ENCODE measurements at regions not wholly inside any gene's neighbourhood (a gene's known extent, or its start where the extent isn't known, plus 50 kb on each side); places are given as distances from the start of the nearest gene placed in this dataset.

- TF ChIP-seq TCF4 (CRISPR knock-in tag; IDR thresholded peaks at IDR 0.05; ENCODE audit: borderline replicate concordance) = no peak
- no peak for TF ChIP-seq ZFP30 (CRISPR knock-in tag; IDR thresholded peaks at IDR 0.05)
- no peak for TF ChIP-seq RARB (CRISPR knock-in tag; IDR thresholded peaks at IDR 0.05)
- no peak for TF ChIP-seq PPARA (CRISPR knock-in tag; IDR thresholded peaks at IDR 0.05; ENCODE audit: borderline replicate concordance)
- TF ChIP-seq TSHZ2 (CRISPR knock-in tag; IDR thresholded peaks at IDR 0.05) = no peak
- no peak for TF ChIP-seq ESRRG (CRISPR knock-in tag; IDR thresholded peaks at IDR 0.05)
- TF ChIP-seq ZFP3 (CRISPR knock-in tag; IDR thresholded peaks at IDR 0.05) = no peak
- TF ChIP-seq OSR1 (CRISPR knock-in tag; IDR thresholded peaks at IDR 0.05) = no peak
- TF ChIP-seq GLIS3 (CRISPR knock-in tag; IDR thresholded peaks at IDR 0.05) = no peak
- no peak for TF ChIP-seq PATZ1 (CRISPR knock-in tag; IDR thresholded peaks at IDR 0.05; ENCODE audit: borderline replicate concordance)
- no peak for TF ChIP-seq CSRNP3 (CRISPR knock-in tag; IDR thresholded peaks at IDR 0.05)
- no peak for TF ChIP-seq ZNF8 (CRISPR knock-in tag; IDR thresholded peaks at IDR 0.05)
- TF ChIP-seq BACH2 (CRISPR knock-in tag; IDR thresholded peaks at IDR 0.05; ENCODE audit: borderline replicate concordance) = no peak
- TF ChIP-seq ZNF565 (CRISPR knock-in tag; conservative IDR thresholded peaks at IDR 0.05; ENCODE audit: low read depth) = no peak
- TF ChIP-seq TOX (CRISPR knock-in tag; IDR thresholded peaks at IDR 0.05; ENCODE audit: borderline replicate concordance) = no peak
- no peak for TF ChIP-seq SNAI2 (CRISPR knock-in tag; IDR thresholded peaks at IDR 0.05)
- TF ChIP-seq ZNF70 (CRISPR knock-in tag; IDR thresholded peaks at IDR 0.05) = no peak
- no peak for ATAC-seq
These were observed 280.4 kb downstream of the PBX3 start for GRCh38 chr9:126027566-126027965.

GRCh38 chr9:126028746-126029145, 281.6 kb downstream of the PBX3 start:
- TF ChIP-seq TCF4 (CRISPR knock-in tag; IDR thresholded peaks at IDR 0.05; ENCODE audit: borderline replicate concordance) (no peak), POU6F1 (CRISPR knock-in tag; IDR thresholded peaks at IDR 0.05; ENCODE audit: borderline replicate concordance, low read depth) (no peak), PATZ1 (CRISPR knock-in tag; IDR thresholded peaks at IDR 0.05; ENCODE audit: borderline replicate concordance) (no peak), ZNF70 (CRISPR knock-in tag; IDR thresholded peaks at IDR 0.05) (no peak), ZNF565 (CRISPR knock-in tag; conservative IDR thresholded peaks at IDR 0.05; ENCODE audit: low read depth) (no peak)
- ATAC-seq = no peak

- ATAC-seq = no peak
- TF ChIP-seq POU6F1 (CRISPR knock-in tag; IDR thresholded peaks at IDR 0.05; ENCODE audit: borderline replicate concordance, low read depth) = no peak
- no peak for TF ChIP-seq GLIS3 (CRISPR knock-in tag; IDR thresholded peaks at IDR 0.05)
- no peak for TF ChIP-seq ISL1 (CRISPR knock-in tag; IDR thresholded peaks at IDR 0.05)
- no peak for TF ChIP-seq ZFP3 (CRISPR knock-in tag; IDR thresholded peaks at IDR 0.05)
- no peak for TF ChIP-seq TOX (CRISPR knock-in tag; IDR thresholded peaks at IDR 0.05; ENCODE audit: borderline replicate concordance)
- TF ChIP-seq ZNF565 (CRISPR knock-in tag; conservative IDR thresholded peaks at IDR 0.05; ENCODE audit: low read depth) = no peak
- TF ChIP-seq PATZ1 (CRISPR knock-in tag; IDR thresholded peaks at IDR 0.05; ENCODE audit: borderline replicate concordance) = no peak
- no peak for TF ChIP-seq CSDC2 (CRISPR knock-in tag; IDR thresholded peaks at IDR 0.05)
- TF ChIP-seq PPARA (CRISPR knock-in tag; IDR thresholded peaks at IDR 0.05; ENCODE audit: borderline replicate concordance) = no peak
- TF ChIP-seq OSR1 (CRISPR knock-in tag; IDR thresholded peaks at IDR 0.05) = no peak
- no peak for TF ChIP-seq ESRRG (CRISPR knock-in tag; IDR thresholded peaks at IDR 0.05)
- TF ChIP-seq ARNTL (CRISPR knock-in tag; IDR thresholded peaks at IDR 0.05; ENCODE audit: borderline replicate concordance, low read depth) = no peak
- no peak for TF ChIP-seq ZFP30 (CRISPR knock-in tag; IDR thresholded peaks at IDR 0.05)
- TF ChIP-seq TCF4 (CRISPR knock-in tag; IDR thresholded peaks at IDR 0.05; ENCODE audit: borderline replicate concordance) = no peak
- TF ChIP-seq BACH2 (CRISPR knock-in tag; IDR thresholded peaks at IDR 0.05; ENCODE audit: borderline replicate concordance) = no peak
These were observed 283.5 kb downstream of the PBX3 start for GRCh38 chr9:126030716-126031115.
